Neural crest cell (in vitro differentiated cells): ENCODE measurements at regions not wholly inside any gene's neighbourhood (a gene's known extent, or its start where the extent isn't known, plus 50 kb on each side); places are given as distances from the start of the nearest gene placed in this dataset.

Source experiments
- DNase-seq: peaks from one replicate; pipeline ENCODE4 v3.0.0; 2021; ENCODE audit warnings: low read depth, mixed read lengths, low spot score
- H3K27ac Mint-ChIP-seq: one replicate; pipeline ENCODE4 v1.8.0; 2021; ENCODE audit warnings: mild to moderate bottlenecking, mixed read lengths; ENCODE audit not compliant: unreplicated experiment
- H3K27me3 Mint-ChIP-seq: 2 replicates; pipeline ENCODE4 v1.8.0; 2021; ENCODE audit warnings: low read depth, mild to moderate bottlenecking, mixed read lengths
- H3K36me3 Mint-ChIP-seq: 2 replicates; pipeline ENCODE4 v1.8.0; 2021; ENCODE audit warnings: low read depth, mild to moderate bottlenecking, mixed read lengths
- H3K4me1 Mint-ChIP-seq: 2 replicates; pipeline ENCODE4 v1.8.0; 2021; ENCODE audit warnings: mixed read lengths
- H3K4me3 Mint-ChIP-seq: one replicate; pipeline ENCODE4 v1.8.0; 2021; ENCODE audit warnings: mild to moderate bottlenecking, mixed read lengths
- H3K9me3 Mint-ChIP-seq: 2 replicates; pipeline ENCODE4 v1.8.0; 2021; ENCODE audit warnings: mixed read lengths
- TF ChIP-seq, protein P1 (sequence below): fragments of 200-600 bp; sonication (generic); conservative IDR thresholded peaks from 2 replicates; pipeline ENCODE4 v1.5.0; 2021; ENCODE audit warnings: antibody characterized with exemption, mild to moderate bottlenecking

DNA sequence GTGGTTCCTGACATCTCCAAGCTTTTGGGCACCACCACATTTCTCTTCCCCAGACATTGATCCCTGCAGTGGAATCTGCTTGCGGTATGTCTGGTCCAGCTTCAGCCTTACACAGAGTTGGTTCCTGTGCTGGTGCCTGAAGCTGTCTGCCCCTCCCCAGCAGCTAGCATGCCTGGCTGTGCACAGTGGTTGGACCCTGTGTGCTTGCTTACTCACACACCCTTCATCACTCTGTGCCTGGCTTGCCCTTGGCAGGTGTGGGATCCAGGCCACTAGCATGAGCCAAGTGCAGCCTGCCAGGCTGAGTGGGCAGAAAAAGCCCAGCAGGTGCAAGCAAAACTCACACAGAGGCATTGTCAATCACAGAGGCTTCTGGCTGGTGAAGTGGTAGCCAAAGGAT lies 473.8 kb downstream of the ACTRT1 start:
- no peaks in the 10 kb centered on the region for H3K27me3 Mint-ChIP-seq
- peaks cover 11% of the 10 kb centered on the region for H3K9me3 Mint-ChIP-seq

DNA sequence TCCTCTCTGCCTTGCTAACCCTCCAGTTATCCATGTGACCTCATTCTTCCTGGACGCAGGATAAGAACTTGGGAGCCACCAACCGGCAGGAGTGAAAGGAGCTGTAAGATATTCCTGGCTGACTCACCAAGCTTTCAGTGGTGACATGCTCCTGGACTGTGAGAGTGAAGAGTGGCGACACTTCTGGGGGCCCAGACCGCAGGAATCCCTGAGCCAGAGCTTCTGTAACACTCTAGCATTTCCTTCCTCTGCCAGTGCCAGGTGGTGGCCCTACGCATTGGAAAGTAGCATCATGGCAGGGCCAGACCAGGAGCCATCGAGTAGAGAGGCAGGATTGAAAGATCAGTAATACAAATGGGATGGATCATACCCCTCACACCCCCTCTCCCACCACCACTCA lies 474.3 kb downstream of the ACTRT1 start:
- H3K27ac Mint-ChIP-seq, result no peak overlapping the region
- H3K9me3 Mint-ChIP-seq, result peaks cover 11% of the 10 kb centered on the region
- no peaks in the 10 kb centered on the region for H3K36me3 Mint-ChIP-seq
- H3K4me1 Mint-ChIP-seq, result no peaks in the 10 kb centered on the region
- no peaks in the 10 kb centered on the region for H3K27me3 Mint-ChIP-seq
- H3K4me3 Mint-ChIP-seq, result no peak overlapping the region
- TF ChIP-seq, protein P1, sequence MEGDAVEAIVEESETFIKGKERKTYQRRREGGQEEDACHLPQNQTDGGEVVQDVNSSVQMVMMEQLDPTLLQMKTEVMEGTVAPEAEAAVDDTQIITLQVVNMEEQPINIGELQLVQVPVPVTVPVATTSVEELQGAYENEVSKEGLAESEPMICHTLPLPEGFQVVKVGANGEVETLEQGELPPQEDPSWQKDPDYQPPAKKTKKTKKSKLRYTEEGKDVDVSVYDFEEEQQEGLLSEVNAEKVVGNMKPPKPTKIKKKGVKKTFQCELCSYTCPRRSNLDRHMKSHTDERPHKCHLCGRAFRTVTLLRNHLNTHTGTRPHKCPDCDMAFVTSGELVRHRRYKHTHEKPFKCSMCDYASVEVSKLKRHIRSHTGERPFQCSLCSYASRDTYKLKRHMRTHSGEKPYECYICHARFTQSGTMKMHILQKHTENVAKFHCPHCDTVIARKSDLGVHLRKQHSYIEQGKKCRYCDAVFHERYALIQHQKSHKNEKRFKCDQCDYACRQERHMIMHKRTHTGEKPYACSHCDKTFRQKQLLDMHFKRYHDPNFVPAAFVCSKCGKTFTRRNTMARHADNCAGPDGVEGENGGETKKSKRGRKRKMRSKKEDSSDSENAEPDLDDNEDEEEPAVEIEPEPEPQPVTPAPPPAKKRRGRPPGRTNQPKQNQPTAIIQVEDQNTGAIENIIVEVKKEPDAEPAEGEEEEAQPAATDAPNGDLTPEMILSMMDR, result no peak
- no peak for DNase-seq

More for the DNA sequence above, 473.8 kb downstream of the ACTRT1 start:
- no peak overlapping the region for H3K27ac Mint-ChIP-seq
- TF ChIP-seq, protein P1, result no peak
- H3K4me3 Mint-ChIP-seq, result no peak overlapping the region
- H3K36me3 Mint-ChIP-seq, result no peaks in the 10 kb centered on the region
- no peak for DNase-seq
- no peaks in the 10 kb centered on the region for H3K4me1 Mint-ChIP-seq

DNA sequence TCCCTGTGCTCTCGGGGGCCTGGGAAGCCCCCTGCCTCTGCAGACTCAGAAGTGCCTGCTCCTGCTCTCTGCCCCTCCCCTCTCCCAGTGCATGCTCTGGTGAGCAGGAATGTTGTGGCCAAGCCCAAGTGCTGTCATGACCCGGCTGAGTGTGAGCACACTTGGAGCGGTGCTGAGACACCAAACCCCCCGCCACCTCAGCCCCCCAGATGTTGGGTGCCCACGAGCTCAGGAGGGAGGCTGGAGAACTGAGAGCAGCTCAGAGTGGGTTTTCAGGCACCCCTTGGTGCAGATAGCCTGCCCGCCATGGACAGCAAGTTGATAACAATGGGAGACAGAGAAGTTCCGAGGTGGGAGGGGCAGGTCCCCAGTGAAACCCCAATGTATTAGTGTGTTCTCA lies 477.4 kb downstream of the ACTRT1 start:
- peaks cover 5% of the 10 kb centered on the region for H3K4me1 Mint-ChIP-seq
- no peak overlapping the region for H3K27ac Mint-ChIP-seq
- peaks cover 6% of the 10 kb centered on the region for H3K9me3 Mint-ChIP-seq
- TF ChIP-seq, protein P1, result no peak
- no peak for DNase-seq
- H3K36me3 Mint-ChIP-seq, result no peaks in the 10 kb centered on the region
- H3K27me3 Mint-ChIP-seq, result no peaks in the 10 kb centered on the region
- H3K4me3 Mint-ChIP-seq, result no peak overlapping the region

DNA sequence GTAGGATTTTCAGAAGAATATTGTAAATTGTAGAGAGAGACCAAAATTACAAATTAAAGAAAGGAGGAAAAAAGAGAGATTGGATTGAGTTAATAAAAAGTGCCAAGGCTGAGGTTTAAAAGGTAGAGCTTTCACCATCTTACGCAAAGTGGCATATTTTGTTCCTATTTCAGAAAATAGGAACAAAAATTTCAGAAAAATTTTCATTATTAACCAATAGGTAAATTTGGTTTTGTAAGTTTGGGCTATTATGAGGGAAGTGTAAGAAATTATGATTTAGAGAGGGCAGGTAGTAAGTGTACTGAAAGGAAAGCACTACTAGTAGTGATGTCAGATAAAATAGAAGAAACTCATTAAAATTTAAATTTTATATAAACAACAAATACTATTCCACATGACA lies 479.7 kb downstream of the ACTRT1 start:
- no peak for DNase-seq
- Mint-ChIP-seq H3K4me1 (peaks cover 5% of the 10 kb centered on the region), H3K4me3 (no peak overlapping the region), H3K36me3 (no peaks in the 10 kb centered on the region), H3K27me3 (no peaks in the 10 kb centered on the region), H3K9me3 (peaks cover 6% of the 10 kb centered on the region), H3K27ac (peak overlapping the region; percentile 87)
- TF ChIP-seq, protein P1, result no peak

DNA sequence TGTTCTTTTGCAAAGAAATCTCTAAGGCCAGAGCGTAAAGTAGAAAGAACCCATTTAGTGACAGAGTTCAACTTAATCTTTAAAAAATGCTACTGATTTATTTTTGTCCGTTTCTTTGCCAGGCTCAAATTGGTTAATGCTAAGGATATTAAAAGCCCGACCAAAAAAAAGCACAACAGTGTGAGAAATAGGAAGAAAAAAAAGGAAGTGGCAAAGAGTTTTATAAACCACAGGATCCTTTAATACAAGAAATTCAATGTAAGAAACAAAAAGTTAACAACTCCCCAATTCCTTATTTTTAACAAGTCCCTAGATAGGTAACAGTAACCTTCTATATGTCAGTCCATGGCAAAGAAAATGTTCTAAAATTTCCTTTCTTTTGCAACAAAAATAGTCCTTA lies 480.4 kb downstream of the ACTRT1 start:
- H3K27me3 Mint-ChIP-seq, result no peaks in the 10 kb centered on the region
- H3K36me3 Mint-ChIP-seq, result no peaks in the 10 kb centered on the region
- H3K4me1 Mint-ChIP-seq, result peaks cover 5% of the 10 kb centered on the region
- H3K9me3 Mint-ChIP-seq, result peaks cover 4% of the 10 kb centered on the region
- TF ChIP-seq, protein P1, result no peak
- H3K27ac Mint-ChIP-seq, result no peak overlapping the region
- H3K4me3 Mint-ChIP-seq, result no peak overlapping the region
- no peak for DNase-seq

DNA sequence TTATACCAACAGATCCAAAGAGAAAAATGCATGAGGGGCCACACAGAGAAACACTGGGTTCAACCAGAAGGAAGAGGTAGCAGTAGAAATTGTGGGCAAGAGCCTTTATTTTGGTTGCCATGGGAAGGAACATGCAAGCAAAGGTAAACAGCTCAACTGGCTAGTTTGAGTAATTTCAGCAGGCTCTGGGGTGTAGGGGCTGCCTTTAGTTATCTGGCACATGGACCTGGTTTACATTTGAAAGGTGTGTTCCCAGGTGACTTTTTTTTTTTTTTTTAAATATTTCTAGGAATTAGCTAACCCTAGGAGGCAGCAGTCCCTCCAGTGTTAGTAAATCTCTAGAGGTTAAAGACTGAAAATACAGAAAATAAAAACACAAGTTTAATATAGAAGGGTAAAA lies 481.9 kb downstream of the ACTRT1 start:
- H3K27ac Mint-ChIP-seq, result no peak overlapping the region
- TF ChIP-seq, protein P1, result no peak
- no peaks in the 10 kb centered on the region for H3K9me3 Mint-ChIP-seq
- no peaks in the 10 kb centered on the region for H3K36me3 Mint-ChIP-seq
- no peaks in the 10 kb centered on the region for H3K27me3 Mint-ChIP-seq
- DNase-seq, result no peak
- H3K4me1 Mint-ChIP-seq, result peaks cover 5% of the 10 kb centered on the region
- no peak overlapping the region for H3K4me3 Mint-ChIP-seq
